HG02970 (cell line): ENCODE measurements at regions not wholly inside any gene's neighbourhood (a gene's known extent, or its start where the extent isn't known, plus 50 kb on each side); places are given as distances from the start of the nearest gene placed in this dataset.

ENCODE experiments used
- ATAC-seq: cut with Tn5 transposase; IDR thresholded peaks from one replicate; pipeline ENCODE4 v1.9.1; 2021; ENCODE audit warnings: mild to moderate bottlenecking, moderate library complexity, moderate number of reproducible peaks; ENCODE audit not compliant: unreplicated experiment, low FRiP score

DNA sequence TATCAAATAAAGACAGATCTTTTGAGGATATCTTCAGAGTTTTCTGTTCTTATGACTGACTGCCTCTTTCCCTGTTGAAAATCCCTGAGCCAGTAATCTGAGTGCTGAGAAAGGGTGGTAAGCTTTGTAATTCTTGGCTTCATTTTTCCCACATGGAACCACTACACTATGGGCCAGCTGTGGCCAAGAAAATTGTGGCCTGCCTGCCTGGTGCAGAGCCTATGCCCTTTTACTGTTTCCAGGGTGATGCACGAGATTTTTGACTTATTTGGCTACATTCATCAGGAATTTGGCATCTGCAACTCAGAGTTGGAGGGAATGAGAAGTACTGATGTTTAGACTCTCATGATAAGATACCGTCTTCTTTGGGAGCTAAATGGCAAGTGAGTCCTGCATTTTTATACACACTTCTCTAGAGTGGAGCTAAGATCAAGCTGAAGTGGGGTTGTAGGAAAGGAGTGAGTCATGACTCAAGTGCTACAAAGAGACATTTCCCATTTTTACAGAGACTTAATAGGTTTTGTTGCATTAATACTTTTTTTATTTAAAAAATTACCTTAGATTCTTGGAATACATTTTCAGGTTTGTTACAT lies 328.2 kb upstream of the CDH7 start:
- no peak for ATAC-seq

DNA sequence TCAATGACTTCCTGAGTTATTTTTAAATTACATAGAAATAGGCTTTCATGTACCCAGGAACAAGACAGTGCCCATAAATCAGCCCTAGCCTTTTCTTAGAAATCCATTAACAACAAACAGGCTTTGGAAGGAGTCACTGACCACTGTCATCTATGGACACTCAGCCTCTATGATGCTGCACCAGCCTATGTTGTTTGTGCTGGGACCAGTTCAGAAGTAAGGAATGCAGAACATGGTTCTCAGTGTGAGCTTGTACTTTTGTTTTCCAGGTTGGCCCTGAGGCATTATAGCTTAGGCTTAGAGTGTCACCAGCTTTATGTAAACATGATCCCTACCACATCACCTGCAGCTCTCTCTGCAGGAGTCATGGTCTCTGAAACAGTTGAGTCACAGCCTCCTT lies 335.7 kb upstream of the CDH7 start:
- ATAC-seq, result no peak

DNA sequence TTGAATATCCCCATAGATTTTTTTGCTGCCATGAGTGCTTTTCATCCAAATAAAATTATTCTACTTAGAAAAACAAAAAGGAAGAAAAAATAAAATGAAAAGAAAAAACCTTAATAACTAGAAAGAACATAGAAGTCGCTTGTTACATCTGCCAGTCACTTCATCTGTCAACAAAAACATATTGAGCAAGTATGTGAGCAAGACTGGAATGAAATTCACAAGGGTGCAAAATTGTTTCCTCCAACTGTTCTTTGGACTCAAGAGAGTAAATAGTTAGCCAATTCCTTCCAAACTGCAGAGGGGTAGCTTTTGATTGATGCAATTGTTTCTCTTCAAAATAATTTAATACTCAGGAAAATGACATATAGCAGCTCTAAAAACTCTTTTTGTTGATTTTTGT lies 336.3 kb upstream of the CDH7 start:
- ATAC-seq, result no peak

DNA sequence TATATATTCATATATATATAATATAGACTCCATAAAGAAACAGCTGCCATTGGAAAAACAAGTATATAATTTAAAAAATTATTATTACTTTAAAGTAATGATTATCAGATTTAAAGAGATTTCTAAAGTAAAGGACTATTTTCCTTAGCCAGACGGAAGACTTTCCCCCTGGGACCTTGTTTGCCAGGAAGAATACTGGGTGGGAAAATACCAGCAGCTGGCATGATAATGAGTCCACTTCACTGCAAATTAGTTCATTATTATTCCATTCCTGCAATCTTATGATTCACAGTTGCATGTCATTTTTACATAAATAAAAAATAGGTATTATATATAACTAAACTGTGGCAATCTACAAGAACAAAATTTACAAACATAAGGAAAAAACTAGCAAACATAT lies 339.8 kb upstream of the CDH7 start:
- no peak for ATAC-seq

DNA sequence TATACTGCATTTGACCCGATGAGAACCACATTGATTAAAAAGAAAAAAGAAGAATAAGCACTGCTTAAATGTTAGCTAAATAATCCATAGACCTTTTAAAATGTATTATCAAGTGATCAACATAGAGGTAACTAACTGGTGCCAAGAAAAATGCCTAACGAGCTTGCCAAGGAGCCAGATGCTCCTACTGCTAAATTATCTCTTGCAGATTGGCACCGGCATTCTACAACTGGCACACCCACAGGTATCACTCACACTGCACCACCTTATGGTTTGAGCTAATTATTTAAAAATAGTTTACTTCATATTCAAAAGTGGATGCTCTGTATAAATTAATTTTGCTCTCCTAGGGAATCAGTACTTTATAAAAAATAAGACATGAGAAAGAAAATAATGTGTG lies 341.6 kb upstream of the CDH7 start:
- ATAC-seq, result no peak

DNA sequence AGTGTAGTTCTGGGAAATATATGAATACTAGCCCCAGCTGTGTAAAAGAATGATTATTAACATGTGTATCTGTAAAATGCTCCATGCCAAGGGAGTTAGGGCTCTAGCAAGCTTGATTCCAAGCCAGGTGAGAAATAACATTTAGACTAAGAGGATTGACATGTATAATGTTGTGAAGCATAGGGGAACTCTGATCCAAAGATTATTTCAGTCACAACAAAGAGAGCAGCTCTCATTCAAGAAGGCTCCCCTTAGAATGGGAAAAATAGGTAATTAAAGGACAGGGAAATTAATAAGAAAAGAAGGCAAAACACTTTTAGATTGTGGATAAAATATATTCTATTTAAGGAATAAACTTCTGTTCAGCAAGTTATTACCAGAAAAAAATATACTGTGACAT lies 347.3 kb upstream of the CDH7 start:
- no peak for ATAC-seq

DNA sequence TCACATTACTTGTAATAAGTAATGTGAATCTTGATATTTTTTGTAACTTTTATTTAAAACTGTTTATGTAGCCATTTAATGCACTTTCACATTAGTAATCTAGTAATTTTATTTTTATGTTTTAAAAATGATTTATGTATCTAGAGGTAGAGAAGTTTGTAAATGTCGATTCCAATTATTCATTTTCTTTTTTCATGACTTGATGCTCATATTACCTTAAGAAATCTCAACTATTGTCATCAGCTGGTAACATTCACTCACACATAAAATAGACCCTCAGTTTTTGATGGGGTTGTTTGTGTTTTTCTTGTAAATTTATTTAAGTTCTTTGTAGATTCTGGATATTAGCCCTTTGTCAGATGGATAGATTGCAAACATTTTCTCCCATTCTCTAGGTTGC lies 351.7 kb upstream of the CDH7 start:
- no peak for ATAC-seq

DNA sequence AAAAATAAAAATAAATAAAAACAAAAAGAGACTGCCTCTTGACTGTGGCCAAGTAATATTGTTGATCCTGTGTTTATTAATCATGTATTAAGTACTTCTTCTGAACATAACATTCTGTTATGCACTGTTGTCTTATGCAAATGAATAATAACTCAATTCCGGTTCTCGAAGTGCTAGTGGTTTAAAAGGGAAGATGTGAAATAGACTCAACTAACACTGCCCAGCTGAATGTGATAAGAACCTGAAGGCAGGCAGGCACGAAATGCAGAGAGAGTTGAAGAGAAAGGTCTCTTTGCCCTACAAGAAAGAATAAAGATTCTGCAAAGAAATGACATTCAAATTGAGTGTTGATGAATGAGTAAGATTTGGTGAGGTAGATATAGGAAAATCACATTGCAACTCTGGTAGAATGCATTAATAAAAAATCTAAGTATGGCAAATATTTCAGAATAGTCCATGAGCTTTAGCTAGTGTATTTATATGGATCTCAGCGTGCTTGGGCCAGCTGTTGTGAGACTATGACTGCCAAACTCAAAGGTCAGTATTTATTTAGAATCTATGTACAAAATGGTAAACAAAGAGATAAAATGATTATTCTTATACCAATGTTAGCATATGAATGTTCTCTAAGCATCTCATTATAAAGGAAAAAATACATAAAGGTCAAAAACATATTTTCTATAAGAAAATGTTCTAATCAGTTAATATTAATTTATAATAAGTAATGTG lies 352.3 kb upstream of the CDH7 start:
- no peak for ATAC-seq

DNA sequence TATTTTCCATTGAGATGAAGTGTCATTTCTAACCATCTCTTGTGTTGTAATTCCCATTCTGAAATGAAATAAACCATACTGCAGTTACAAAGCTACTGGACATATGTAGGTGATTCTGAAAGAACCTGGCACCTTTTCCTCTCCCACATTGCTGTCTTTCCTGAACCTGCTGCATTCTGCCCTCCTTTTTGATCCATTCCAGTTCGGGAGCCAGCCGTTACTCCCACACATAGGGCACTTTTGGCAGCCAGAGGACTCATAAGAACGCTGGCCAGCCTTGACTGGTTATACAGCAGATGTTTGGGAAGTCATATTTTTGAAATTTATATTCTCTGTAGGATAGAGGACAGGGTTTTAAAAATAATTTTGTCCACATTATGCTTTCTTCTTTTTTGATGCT lies 369.8 kb upstream of the CDH7 start:
- no peak for ATAC-seq

DNA sequence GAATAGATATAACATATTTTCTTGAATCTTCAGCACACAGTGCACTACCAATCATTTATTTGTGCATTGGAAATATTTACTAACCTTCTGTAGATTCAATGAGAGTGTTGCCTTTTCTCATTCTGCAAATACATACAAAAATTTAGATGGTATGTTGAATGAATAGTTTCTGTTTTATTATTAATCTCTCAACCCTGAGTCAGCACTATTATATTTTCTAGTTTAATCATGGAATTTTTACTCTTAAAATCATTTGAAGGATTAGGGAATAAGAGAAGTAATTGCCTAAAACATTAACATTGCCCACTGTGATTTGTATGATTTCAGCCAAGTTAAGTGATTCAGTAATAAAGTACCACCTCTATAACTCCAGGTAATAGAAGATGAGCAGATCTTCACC lies 370.2 kb upstream of the CDH7 start:
- ATAC-seq, result no peak

DNA sequence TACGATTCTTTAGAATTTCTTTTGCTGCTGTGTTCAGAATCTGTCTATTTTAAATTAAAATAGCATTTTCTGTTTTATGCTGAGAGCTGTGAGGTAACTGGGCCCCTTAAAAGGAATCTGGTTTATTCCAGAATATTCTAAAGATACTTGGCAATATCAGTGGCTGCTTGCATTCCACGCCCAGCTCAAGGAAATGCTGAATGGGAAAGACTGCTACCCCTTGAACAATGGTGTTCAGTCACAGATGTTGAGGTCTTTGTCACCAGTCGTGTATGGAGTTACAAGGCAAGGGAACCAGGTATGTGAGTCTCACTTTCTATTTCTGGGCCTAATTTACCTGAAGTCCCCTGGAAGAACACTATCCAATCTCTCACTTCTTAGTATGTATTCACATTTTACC lies 377.9 kb upstream of the CDH7 start:
- no peak for ATAC-seq

DNA sequence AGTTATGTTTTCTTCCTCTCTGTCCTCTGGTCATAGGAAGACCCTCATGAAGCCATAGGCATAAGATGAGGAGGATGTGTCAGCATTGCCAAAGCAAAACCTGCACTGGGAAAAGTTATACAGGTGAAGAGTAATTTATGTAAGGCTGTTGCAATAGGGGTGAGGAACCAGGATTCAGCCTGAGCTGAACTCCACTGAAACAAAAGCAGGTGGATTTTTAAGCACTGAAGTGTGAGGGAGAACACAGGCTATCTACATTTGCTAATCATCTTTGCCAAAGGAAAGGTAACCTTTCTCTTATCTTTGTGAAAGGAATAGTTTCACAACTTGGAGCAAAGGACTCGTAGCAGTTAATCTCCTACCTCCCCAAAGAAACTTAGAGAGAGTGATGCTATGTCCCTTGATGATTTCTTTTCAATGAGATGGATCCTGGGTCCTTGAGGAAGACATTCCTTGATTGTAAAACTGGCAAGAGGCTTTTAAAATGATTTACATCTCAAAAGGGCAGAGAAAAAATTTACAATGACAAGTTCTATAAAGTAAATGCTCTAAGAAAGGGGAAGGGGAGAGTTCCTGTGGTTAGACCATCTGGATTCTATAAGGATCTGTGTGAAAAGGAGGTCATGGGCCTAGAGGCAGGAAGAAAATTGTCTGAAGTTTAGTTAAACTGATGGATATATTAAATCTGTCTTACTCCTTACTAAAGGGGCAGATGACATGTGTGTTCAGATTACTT lies 385.4 kb upstream of the CDH7 start:
- ATAC-seq, result no peak

DNA sequence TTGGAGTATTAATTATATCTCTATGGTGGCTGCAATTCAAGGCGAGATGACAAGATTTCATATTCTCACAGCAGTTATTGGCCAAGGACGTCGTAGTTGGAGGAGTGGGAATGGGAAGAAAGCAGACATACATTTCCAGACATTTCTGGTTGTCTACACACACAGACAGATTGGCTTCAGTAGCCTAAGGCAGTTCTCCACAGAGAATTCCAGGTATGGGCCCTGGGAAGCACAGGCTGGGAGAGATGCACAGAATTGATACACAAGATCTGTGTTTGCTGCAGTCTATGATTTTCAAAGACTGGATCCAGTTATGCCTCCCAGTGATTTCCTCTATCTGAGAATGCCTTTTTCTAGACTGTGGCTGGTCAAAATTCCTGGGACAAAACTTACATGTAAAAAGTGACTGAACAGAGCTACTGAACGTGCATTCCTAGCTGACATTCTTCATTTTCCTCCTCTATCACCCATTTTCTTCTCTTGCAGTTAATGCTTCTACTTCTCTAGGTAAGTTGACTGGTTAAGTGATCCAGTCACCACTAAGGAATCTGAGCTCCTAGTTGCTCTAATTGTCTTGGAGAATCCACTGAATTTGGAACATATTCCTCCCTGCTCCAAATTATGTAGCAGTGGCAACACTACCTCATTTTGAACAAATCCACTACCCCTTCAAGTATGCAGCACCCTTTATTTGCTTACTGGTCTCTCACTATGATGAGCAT lies 386.7 kb upstream of the CDH7 start:
- ATAC-seq, result no peak

DNA sequence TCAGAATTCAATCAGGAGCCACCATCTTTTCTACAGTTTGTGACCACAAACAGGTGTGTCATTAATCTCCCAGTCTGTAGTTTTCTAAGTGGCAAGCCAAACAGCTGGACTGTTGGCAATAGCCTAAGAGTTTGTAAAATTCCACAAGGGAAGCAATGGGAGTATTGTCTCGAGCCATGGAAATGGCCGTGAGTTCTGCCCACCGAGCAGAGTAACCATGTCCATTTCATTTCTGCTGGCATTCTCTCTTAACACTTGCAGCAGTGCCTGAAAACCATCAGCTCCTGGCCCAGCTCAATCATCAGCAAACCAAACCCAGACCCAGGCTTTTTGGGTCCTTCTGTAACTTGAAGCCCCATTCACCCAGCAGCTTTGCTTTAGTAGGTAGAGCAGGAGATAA lies 387.8 kb upstream of the CDH7 start:
- no peak for ATAC-seq

DNA sequence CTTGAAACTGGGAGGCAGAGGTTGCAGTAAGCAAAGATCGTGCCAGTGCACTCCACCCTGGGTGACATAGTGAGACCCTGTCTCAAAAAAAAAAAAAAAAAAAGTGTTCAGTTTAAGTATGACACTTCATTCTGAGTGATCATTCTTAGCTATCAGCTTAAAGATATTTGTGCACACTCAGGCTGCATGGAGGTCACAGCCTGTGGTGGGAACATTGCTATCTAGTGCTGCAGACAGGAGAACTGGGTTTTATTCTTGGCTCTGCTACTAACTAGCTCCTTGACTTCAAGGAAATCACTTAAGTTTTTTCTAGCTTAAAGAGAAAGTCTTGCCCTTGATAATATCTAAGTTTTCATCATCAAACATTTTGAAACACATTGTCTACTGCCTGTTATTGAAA lies 391.3 kb upstream of the CDH7 start:
- ATAC-seq, result no peak

DNA sequence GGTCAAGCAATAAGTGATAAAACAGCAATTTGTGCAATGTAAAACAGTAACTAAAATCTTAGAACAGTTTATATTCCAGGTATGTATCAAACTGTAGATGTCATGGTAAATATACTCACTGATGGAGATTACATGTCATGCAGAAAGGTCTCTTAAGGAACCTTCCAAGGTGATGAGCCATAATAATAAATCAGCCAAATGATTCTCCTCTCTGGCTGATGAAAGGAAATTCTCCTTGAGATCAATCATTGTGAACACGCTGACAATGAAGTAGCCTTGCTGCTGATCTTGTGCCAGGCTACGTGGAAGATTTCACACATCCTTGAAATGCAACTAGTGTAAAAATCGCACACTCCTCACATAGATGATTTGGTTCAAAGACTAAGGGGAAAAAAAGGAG lies 392.5 kb upstream of the CDH7 start:
- ATAC-seq, result no peak

DNA sequence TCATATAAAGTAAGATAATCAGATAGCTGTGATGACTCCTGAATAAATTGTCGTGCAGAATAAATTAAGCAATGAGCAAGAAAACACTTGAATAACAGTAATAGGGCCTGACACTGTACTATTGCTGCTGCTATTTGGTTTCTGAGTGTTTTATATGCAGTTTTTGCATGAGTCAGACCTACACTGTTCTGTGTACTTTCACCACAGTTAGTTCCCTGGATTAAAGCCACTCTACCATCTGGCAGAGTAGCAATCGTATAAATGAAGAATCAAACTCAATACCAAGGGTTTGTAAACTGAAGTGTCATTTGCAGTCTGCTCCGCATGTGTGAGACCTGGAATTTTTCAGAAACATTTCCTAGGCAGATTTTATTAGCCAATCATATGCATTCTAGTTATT lies 398.6 kb upstream of the CDH7 start:
- no peak for ATAC-seq

DNA sequence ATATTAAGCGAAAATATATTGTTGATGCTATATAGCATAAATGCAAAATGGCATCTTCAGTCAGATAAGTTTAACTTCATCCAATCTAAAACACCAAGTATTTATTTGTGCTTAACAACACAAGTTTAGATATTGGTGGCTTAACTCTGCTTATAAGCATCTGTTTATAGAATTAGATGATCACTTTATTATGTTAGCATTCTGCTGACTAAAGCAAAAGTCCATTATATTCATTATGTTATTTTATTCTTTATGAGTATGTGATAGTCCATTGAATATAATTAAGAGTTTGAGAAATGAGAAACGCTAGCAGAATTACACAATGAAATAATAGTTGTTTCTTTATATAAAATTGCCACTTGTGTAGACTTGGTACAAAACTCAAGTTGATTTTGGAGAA lies 401.2 kb upstream of the CDH7 start:
- ATAC-seq, result no peak

DNA sequence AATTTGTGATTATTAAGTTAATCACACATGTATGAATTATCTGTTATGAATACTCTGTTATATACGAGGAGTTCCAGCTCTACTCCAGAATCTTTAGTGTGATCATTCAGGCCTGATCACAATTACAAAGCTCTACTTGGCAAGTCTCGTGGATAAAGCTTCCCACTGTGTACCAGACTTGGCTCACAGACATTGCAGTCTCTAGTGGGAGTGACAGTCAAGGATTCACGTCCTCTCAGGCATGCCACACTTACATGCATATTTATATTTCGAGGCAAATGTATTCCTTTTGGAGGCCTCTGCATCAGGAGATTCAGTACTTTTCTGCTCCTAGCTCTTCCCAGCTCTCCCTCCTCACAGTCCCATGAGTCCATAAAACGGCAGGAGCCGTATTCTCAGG lies 403.4 kb upstream of the CDH7 start:
- ATAC-seq, result no peak

DNA sequence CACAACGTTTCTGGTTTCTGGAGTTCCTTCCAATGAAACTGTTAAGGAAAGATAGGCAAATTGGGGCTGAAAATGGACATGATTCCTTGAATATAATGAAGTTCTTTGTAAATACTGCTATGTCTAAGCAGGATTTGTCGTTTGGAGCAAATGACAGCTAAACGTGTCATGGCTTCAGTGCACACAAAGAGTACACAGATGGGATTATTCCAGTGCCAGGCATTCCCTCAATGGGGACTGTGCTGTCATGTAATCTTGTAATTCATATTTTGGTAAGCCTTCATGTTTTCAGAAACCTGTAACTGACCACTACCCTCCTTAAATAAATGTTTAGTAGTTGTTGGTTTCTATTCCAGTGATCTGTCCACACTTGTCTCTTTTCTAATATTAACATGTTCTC lies 404.7 kb upstream of the CDH7 start:
- ATAC-seq, result no peak

DNA sequence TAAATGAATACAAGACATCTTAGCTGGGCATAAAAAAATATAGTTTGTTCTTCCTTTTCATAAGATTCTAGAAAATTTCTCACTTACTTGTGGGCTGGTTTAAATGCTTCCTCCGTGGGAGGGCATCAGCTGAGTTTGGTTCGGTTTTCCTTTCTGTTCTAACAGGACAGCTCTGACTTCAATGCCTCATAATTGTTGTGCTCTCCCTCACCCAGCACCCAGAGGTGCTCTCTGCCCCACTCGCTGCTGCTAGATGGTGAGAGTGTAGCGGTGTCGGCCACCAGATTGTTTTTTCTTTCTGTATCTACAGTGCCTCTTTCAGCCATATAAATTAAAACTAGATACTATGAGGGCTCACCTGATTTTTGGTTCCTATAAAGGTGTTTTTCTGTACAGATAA lies 407.2 kb upstream of the CDH7 start:
- ATAC-seq, result no peak
